ENCODE measurements at regions not wholly inside any gene's neighbourhood (a gene's known extent, or its start where the extent isn't known, plus 50 kb on each side); places are given as distances from the start of the nearest gene placed in this dataset.

DNA sequence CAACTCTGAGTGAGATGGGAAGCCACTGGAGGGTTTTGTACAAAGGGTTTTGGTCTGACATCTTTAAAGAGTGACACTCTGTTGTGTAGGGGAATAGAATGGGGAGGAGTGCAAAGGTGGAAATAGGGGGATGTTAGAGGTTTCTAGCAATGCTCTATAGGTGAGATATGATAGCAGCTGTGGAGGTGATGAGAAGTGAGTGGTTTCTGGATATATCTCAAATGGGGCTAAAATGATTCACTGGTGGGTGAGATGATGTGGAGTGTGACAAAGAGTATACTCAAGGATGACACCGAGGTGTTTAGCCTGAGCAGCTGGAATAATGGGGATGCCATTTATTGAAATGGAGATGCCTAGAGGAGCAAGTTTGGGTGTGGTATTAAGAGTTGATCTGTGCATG is 426.4 kb downstream of the PCNX1 start:
- TF ChIP-seq, protein P1, sequence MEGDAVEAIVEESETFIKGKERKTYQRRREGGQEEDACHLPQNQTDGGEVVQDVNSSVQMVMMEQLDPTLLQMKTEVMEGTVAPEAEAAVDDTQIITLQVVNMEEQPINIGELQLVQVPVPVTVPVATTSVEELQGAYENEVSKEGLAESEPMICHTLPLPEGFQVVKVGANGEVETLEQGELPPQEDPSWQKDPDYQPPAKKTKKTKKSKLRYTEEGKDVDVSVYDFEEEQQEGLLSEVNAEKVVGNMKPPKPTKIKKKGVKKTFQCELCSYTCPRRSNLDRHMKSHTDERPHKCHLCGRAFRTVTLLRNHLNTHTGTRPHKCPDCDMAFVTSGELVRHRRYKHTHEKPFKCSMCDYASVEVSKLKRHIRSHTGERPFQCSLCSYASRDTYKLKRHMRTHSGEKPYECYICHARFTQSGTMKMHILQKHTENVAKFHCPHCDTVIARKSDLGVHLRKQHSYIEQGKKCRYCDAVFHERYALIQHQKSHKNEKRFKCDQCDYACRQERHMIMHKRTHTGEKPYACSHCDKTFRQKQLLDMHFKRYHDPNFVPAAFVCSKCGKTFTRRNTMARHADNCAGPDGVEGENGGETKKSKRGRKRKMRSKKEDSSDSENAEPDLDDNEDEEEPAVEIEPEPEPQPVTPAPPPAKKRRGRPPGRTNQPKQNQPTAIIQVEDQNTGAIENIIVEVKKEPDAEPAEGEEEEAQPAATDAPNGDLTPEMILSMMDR (IDR thresholded peaks at IDR 0.05; ENCODE audit: insufficient read depth, low read depth, low read length): no peak
- TF ChIP-seq EZH2 (IDR thresholded peaks at IDR 0.05; ENCODE audit: insufficient read depth, low read length): no peak
